NT2/D1 (cell line): ENCODE measurements at regions not wholly inside any gene's neighbourhood (a gene's known extent, or its start where the extent isn't known, plus 50 kb on each side); places are given as distances from the start of the nearest gene placed in this dataset.

ENCODE experiments used
- SUZ12 ChIP-seq: IDR thresholded peaks from 2 replicates; pipeline ENCODE4 v1.6.1; 2011; ENCODE audit not compliant: insufficient read length, insufficient read depth; ENCODE audit errors: extremely low read depth
- YY1 ChIP-seq: IDR thresholded peaks from 2 replicates; pipeline ENCODE4 v1.6.1; 2011; ENCODE audit not compliant: insufficient read length, insufficient read depth

DNA sequence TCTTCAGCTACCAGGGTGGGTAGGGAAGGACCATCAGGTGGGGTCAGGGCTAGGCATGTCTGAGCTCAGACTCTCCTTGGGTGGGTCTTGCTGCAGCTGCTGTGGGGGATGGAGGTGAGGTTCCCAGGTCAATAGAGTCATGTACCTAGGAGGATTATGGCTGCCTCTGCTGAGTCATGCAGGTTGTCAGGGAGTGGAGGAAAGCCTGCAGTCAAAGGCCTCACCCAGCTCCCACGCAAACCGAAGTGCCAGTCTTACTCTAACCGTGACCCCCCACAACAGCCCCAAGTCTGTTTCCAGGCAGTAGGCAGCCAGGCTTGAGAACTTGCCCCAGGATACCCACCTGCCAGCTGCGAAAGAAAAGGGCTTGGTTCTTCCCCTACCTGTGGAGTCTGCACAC lies 113.6 kb upstream of the GALNT5 start:
- no peak for TF ChIP-seq SUZ12
- TF ChIP-seq YY1, result no peak
